Peyer's patch (tissue), 4 donors: ENCODE measurements at regions not wholly inside any gene's neighbourhood (a gene's known extent, or its start where the extent isn't known, plus 50 kb on each side); places are given as distances from the start of the nearest gene placed in this dataset.

ENCODE experiments used
- POLR2A ChIP-seq, 2 donors: fragments of 450-650 bp; IDR thresholded peaks; one replicate each; pipeline ENCODE4 v1.5.1; 2017; ENCODE audit warnings: antibody characterized with exemption in 2 of 2, mild to moderate bottlenecking in 2 of 2, moderate library complexity in 2 of 2
- TF ChIP-seq, protein P1 (sequence below), 6 experiments: fragments of 450-650 bp in 4 of 6; fragments of 200-600 bp in 2 of 6; sonication (generic) in 1 of 6; IDR thresholded peaks; one replicate each; pipeline ENCODE4 v1.5.1; 2017 to 2019; ENCODE audit warnings: antibody characterized with exemption in 6 of 6, mild to moderate bottlenecking in 3 of 6, moderate library complexity in 1 of 6

DNA sequence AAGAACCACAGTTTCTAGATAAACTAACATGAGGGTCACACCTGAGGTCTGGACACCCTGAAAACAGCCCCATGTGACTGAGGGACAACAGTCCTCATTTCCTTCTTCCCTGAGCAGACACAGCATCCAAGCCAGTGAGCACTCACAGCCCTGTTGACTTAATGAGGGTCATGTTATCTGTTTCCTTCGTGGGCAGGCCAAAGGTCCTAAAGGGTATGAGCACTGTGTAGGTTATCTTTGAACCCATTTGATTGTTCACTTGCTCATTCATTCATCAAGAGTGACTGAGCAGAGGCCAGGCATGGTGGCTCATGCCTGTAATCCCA, 170.7 kb upstream of the B3GAT1 start:
- TF ChIP-seq, protein P1, sequence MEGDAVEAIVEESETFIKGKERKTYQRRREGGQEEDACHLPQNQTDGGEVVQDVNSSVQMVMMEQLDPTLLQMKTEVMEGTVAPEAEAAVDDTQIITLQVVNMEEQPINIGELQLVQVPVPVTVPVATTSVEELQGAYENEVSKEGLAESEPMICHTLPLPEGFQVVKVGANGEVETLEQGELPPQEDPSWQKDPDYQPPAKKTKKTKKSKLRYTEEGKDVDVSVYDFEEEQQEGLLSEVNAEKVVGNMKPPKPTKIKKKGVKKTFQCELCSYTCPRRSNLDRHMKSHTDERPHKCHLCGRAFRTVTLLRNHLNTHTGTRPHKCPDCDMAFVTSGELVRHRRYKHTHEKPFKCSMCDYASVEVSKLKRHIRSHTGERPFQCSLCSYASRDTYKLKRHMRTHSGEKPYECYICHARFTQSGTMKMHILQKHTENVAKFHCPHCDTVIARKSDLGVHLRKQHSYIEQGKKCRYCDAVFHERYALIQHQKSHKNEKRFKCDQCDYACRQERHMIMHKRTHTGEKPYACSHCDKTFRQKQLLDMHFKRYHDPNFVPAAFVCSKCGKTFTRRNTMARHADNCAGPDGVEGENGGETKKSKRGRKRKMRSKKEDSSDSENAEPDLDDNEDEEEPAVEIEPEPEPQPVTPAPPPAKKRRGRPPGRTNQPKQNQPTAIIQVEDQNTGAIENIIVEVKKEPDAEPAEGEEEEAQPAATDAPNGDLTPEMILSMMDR (IDR thresholded peaks at IDR 0.05): no peak
- TF ChIP-seq POLR2A (IDR thresholded peaks at IDR 0.05): no peak
